ENCODE measurements at regions not wholly inside any gene's neighbourhood (a gene's known extent, or its start where the extent isn't known, plus 50 kb on each side); places are given as distances from the start of the nearest gene placed in this dataset.

DNA sequence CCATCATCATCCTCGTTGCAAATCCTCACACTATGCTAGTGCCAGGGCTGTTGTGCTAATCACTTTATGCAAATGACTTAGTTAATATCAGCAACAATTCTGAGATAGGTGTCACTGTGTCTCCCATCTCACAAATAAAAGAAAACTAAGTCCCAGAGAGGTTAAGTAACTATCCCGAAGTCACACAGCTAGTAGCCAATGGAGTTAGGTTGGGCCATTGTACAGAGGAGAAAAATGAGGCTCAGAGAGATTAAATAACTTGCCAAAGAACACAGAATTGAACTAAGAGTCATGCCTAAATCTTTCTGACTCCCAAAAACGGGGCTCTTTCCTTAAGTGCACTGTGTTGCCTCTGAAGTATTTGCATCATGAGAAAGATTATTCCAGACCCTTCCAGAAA, 146.4 kb downstream of the MIS18A start:
- peaks cover 33% of the 10 kb centered on the region for H3K4me1 Mint-ChIP-seq (ENCODE audit: low read depth)
- H3K27me3 Mint-ChIP-seq (ENCODE audit: low read depth), result no peaks in the 10 kb centered on the region
- H3K9me3 Mint-ChIP-seq (ENCODE audit: low read depth), result peaks cover 8% of the 10 kb centered on the region
- H3K27ac Mint-ChIP-seq (ENCODE audit: unreplicated experiment), result no peak overlapping the region
- H3K4me3 Mint-ChIP-seq (ENCODE audit: unreplicated experiment), result no peak overlapping the region
- no peak for DNase-seq (ENCODE audit: low spot score)
- no peak for TF ChIP-seq CTCF (IDR thresholded peaks at IDR 0.05)
- peaks cover 1% of the 10 kb centered on the region for H3K36me3 Mint-ChIP-seq (ENCODE audit: low read depth)

DNA sequence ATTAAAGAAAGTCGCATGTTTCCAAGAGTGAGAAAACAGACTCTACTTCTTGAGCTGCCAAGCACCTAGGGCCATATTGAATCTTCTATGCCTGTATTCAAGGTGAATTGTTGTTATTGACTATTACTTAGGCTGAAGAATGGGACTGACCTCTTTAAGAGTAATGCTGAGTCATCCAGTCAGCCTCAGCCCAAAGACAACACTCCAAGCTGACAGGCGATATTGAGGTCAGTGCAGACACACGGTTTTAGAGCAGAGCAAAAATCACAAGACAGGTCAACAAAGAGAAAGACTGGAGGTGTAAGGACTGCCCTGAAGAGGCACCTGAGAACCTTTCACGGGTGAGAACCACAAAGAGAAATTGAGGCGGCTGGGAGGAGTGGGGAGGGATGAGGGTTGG, 146.9 kb downstream of the MIS18A start:
- Mint-ChIP-seq H3K27me3 (ENCODE audit: low read depth) (no peaks in the 10 kb centered on the region), H3K4me1 (ENCODE audit: low read depth) (peaks cover 33% of the 10 kb centered on the region), H3K27ac (ENCODE audit: unreplicated experiment) (no peak overlapping the region), H3K9me3 (ENCODE audit: low read depth) (peaks cover 7% of the 10 kb centered on the region), H3K4me3 (ENCODE audit: unreplicated experiment) (no peak overlapping the region), H3K36me3 (ENCODE audit: low read depth) (peaks cover 1% of the 10 kb centered on the region)
- no peak for TF ChIP-seq CTCF (IDR thresholded peaks at IDR 0.05)
- no peak for DNase-seq (ENCODE audit: low spot score)

DNA sequence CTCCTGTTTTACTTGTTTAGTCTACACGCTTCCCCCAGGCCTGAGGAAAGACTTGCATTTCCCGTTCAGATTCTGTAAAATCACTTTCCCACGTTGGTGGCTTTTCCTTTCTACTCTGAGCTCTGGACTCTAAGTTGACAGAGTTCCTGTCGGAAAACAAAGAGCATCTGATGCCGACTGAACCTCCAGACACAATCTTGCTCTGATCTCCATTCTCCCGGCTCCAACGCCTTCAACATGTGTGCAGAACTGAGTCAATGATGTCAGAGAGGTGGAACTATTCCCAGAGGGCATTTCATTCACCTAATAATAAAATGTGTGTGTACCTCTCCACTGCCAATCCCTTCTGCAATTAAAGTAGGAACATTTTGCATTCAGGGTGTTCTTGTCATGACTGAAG, 147.7 kb downstream of the MIS18A start:
- Mint-ChIP-seq H3K27ac (ENCODE audit: unreplicated experiment) (no peak overlapping the region), H3K4me1 (ENCODE audit: low read depth) (peaks cover 27% of the 10 kb centered on the region), H3K9me3 (ENCODE audit: low read depth) (peaks cover 4% of the 10 kb centered on the region), H3K27me3 (ENCODE audit: low read depth) (no peaks in the 10 kb centered on the region), H3K4me3 (ENCODE audit: unreplicated experiment) (no peak overlapping the region), H3K36me3 (ENCODE audit: low read depth) (peaks cover 1% of the 10 kb centered on the region)
- TF ChIP-seq CTCF (IDR thresholded peaks at IDR 0.05), result no peak
- no peak for DNase-seq (ENCODE audit: low spot score)

- TF ChIP-seq CTCF (IDR thresholded peaks at IDR 0.05), result no peak
- Mint-ChIP-seq H3K27me3 (ENCODE audit: low read depth) (no peaks in the 10 kb centered on the region), H3K27ac (ENCODE audit: unreplicated experiment) (no peak overlapping the region), H3K4me3 (ENCODE audit: unreplicated experiment) (no peak overlapping the region), H3K4me1 (ENCODE audit: low read depth) (peaks cover 18% of the 10 kb centered on the region), H3K36me3 (ENCODE audit: low read depth) (peaks cover 1% of the 10 kb centered on the region), H3K9me3 (ENCODE audit: low read depth) (peaks cover 4% of the 10 kb centered on the region)
- no peak for DNase-seq (ENCODE audit: low spot score)
Measured at GRCh38 chr21:32130031-32130891, 148.6 kb downstream of the MIS18A start.

DNA sequence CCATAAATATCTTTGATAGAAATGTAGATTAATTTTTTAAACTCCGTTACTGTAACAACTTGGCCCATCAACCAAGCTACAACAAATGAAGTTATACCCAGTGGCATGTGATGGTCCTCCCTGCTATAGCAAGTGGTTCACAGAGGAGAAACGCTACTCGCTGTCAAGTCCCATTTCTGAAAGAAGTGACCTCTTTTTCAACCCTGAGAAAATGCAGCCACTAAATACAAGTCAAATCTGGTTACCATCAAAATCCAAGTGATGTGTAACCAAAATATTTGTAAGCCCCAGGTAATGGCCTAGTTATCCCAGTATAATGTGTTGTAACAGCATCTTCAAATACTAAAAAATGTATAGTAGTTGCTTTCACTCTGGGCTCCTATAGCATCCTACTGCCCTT, 151.8 kb downstream of the MIS18A start:
- no peak overlapping the region for H3K4me3 Mint-ChIP-seq (ENCODE audit: unreplicated experiment)
- no peak for TF ChIP-seq CTCF (IDR thresholded peaks at IDR 0.05)
- H3K4me1 Mint-ChIP-seq (ENCODE audit: low read depth), result peaks cover 6% of the 10 kb centered on the region
- H3K27me3 Mint-ChIP-seq (ENCODE audit: low read depth), result no peaks in the 10 kb centered on the region
- H3K36me3 Mint-ChIP-seq (ENCODE audit: low read depth), result peaks cover 3% of the 10 kb centered on the region
- peaks cover 10% of the 10 kb centered on the region for H3K9me3 Mint-ChIP-seq (ENCODE audit: low read depth)
- H3K27ac Mint-ChIP-seq (ENCODE audit: unreplicated experiment), result no peak overlapping the region
- DNase-seq (ENCODE audit: low spot score), result no peak
